Gastroesophageal sphincter (tissue), 4 donors: ENCODE measurements at regions not wholly inside any gene's neighbourhood (a gene's known extent, or its start where the extent isn't known, plus 50 kb on each side); places are given as distances from the start of the nearest gene placed in this dataset.

Experiments used
- ATAC-seq: fragments of 150-250 bp; one replicate; pipeline ENCODE4 v1.9.1; 2016; ENCODE audit warnings: mild to moderate bottlenecking, moderate library complexity
- H3K27ac ChIP-seq, 4 donors: fragments of 200-600 bp; sonication (generic) in 3 of 4; 1 replicate in 3 of 4; 2 replicates in 1 of 4; pipeline ENCODE4 v1.5.1; 2016 to 2019
- H3K27me3 ChIP-seq: fragments of 200-600 bp; sonication (generic); one replicate; pipeline ENCODE4 v1.5.1; 2019
- H3K36me3 ChIP-seq, 2 donors: fragments of 200-600 bp; sonication (generic); one replicate each; pipeline ENCODE4 v1.5.1; 2019; ENCODE audit warnings: control low read depth in 1 of 2
- H3K4me1 ChIP-seq, 3 donors: fragments of 200-600 bp; sonication (generic); 1 replicate in 2 of 3; 2 replicates in 1 of 3; pipeline ENCODE4 v1.5.1; 2016 to 2019; ENCODE audit warnings: control low read depth in 2 of 3
- H3K4me3 ChIP-seq, 2 donors: fragments of 200-600 bp; sonication (generic); one replicate each; pipeline ENCODE4 v1.5.1; 2019; ENCODE audit warnings: mild to moderate bottlenecking in 1 of 2, moderate library complexity in 1 of 2
- H3K9me3 ChIP-seq, 3 donors: fragments of 200-600 bp; sonication (generic); one replicate each; pipeline ENCODE4 v1.5.1; 2017 to 2019; ENCODE audit warnings: control low read depth in 2 of 3
- CTCF ChIP-seq, 4 experiments: fragments of 200-600 bp in 2 of 4; fragments of 450-650 bp in 2 of 4; sonication (generic) in 1 of 4; IDR thresholded peaks; one replicate each; pipeline ENCODE4 v1.5.1; 2017 to 2019; ENCODE audit warnings: antibody characterized with exemption in 4 of 4, mild to moderate bottlenecking in 2 of 4, moderate library complexity in 2 of 4
- EP300 ChIP-seq: sonication (generic); formaldehyde crosslinking; IDR thresholded peaks from one replicate; pipeline ENCODE4 v1.6.1; 2017; ENCODE audit warnings: antibody characterized with exemption, mild to moderate bottlenecking
- POLR2A ChIP-seq, 2 donors: fragments of 450-650 bp; IDR thresholded peaks; one replicate each; pipeline ENCODE4 v1.6.1; 2017; ENCODE audit warnings: antibody characterized with exemption in 2 of 2, mild to moderate bottlenecking in 2 of 2, moderate library complexity in 1 of 2
- POLR2AphosphoS5 ChIP-seq: sonication (generic); formaldehyde crosslinking; IDR thresholded peaks from one replicate; pipeline ENCODE4 v1.6.1; 2017; ENCODE audit warnings: antibody characterized with exemption
- whole genome bisulfite sequencing, 2 donors: methylation state at CpG; one replicate each; pipeline ENCODE4 v1.1.5; 2018; ENCODE audit warnings: low coverage in 1 of 2; 5-methylcytosine and 5-hydroxymethylcytosine counted together

GRCh38 chr1:60229821-60230220, 156.3 kb upstream of the C1orf87 start:
- no peaks in the 10 kb centered on the region for H3K9me3 ChIP-seq
- TF ChIP-seq POLR2AphosphoS5 (no peak), POLR2A (IDR thresholded peaks at IDR 0.05) (no peak), CTCF (IDR thresholded peaks at IDR 0.05) (no peak), EP300 (no peak)
- no peaks in the 10 kb centered on the region for H3K4me1 ChIP-seq
- H3K4me3 ChIP-seq = no peak overlapping the region
- H3K27me3 ChIP-seq = no peaks in the 10 kb centered on the region
- H3K36me3 ChIP-seq = no peaks in the 10 kb centered on the region
- H3K27ac ChIP-seq = no peak overlapping the region
- no peak for ATAC-seq

DNA sequence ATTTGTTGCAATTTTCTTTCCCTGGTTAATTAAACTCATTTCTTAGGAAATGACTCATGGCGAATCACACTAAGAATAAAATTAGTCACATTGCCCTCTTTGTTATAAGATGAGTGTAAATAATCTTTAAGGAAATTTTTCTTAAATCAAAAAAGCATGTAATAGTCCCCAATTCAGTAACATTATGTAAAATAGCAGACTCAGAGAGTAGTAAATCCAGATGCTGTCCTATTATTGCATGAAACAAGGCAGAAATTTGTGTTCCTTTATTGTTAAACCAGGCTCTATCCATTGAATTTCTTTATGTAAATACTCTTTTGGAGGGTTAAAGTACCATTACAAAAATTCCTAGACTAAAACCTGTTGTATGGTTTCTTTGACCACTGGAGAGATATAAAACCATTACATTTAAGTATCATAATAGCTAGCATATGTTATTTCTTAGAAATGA, 154.5 kb upstream of the C1orf87 start:
- TF ChIP-seq CTCF (IDR thresholded peaks at IDR 0.05) = no peak
- no peak for TF ChIP-seq EP300
- TF ChIP-seq POLR2AphosphoS5 = no peak
- no peak for TF ChIP-seq POLR2A (IDR thresholded peaks at IDR 0.05)
- no peaks in the 10 kb centered on the region for H3K9me3 ChIP-seq
- no peak overlapping the region for H3K27ac ChIP-seq
- H3K27me3 ChIP-seq = no peaks in the 10 kb centered on the region
- no peaks in the 10 kb centered on the region for H3K4me1 ChIP-seq
- 87 to 89% methylated on average over 1 of the region's 1 CpG for WGBS, 2 donors
- ATAC-seq = no peak
- no peaks in the 10 kb centered on the region for H3K36me3 ChIP-seq
- no peak overlapping the region for H3K4me3 ChIP-seq

DNA sequence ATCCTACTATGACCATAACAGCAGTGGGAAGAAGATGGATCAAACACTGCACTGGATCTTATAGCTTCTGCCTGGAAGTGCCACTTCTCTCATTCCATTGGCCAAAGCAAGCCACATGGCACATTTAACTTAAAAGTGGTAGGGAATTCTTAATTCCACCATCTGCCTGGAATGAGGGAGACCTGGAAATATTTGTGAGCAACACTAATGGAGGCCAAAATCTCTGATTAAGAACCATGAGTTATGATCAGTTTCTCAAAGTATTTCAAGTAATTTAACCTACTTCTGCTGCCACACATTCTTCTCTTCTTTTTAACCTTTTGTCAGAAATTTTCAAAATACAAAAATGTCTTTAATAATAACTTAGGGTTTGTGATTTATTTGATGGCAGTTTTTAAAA, 154.0 kb upstream of the C1orf87 start:
- no peak overlapping the region for H3K4me3 ChIP-seq
- H3K27ac ChIP-seq = no peak overlapping the region
- H3K9me3 ChIP-seq = no peaks in the 10 kb centered on the region
- peaks cover 0 to under 1% (median 0%) of the 10 kb centered on the region in 3 donors for H3K4me1 ChIP-seq
- TF ChIP-seq CTCF (IDR thresholded peaks at IDR 0.05) = no peak
- no peak for TF ChIP-seq EP300
- TF ChIP-seq POLR2A (IDR thresholded peaks at IDR 0.05) = no peak
- no peak for TF ChIP-seq POLR2AphosphoS5
- H3K27me3 ChIP-seq = no peaks in the 10 kb centered on the region
- H3K36me3 ChIP-seq = no peaks in the 10 kb centered on the region
- no peak for ATAC-seq

GRCh38 chr1:60225486-60225885, 151.9 kb upstream of the C1orf87 start:
- no peaks in the 10 kb centered on the region for H3K27me3 ChIP-seq
- no peak for ATAC-seq
- no peak overlapping the region for H3K4me3 ChIP-seq
- TF ChIP-seq POLR2AphosphoS5 = no peak
- 82 to 84% methylated on average over 3 of the region's 3 CpGs for WGBS, 2 donors
- H3K9me3 ChIP-seq = no peaks in the 10 kb centered on the region
- no peak overlapping the region for H3K27ac ChIP-seq
- no peaks in the 10 kb centered on the region for H3K36me3 ChIP-seq
- H3K4me1 ChIP-seq = peaks cover 0 to 3% (median 0%) of the 10 kb centered on the region in 3 donors

- Histone ChIP-seq H3K9me3 (no peaks in the 10 kb centered on the region), H3K36me3 (no peaks in the 10 kb centered on the region), H3K27me3 (no peaks in the 10 kb centered on the region), H3K4me3 (no peak overlapping the region), H3K27ac (no peak overlapping the region), H3K4me1 (peaks cover 0 to 3% (median 0%) of the 10 kb centered on the region in 3 donors)
- ATAC-seq = no peak
- 67 to 97% methylated on average over 1 to 3 of the region's 3 CpGs for WGBS, 2 donors
- TF ChIP-seq CTCF (IDR thresholded peaks at IDR 0.05) (no peak), POLR2A (IDR thresholded peaks at IDR 0.05) (no peak), POLR2AphosphoS5 (no peak), EP300 (no peak)
These were observed 151.0 kb upstream of the C1orf87 start for GRCh38 chr1:60224523-60224922.
